NCI-H1417 (cell line): ENCODE measurements at regions not wholly inside any gene's neighbourhood (a gene's known extent, or its start where the extent isn't known, plus 50 kb on each side); places are given as distances from the start of the nearest gene placed in this dataset.
"Not testable (repeated sequence)": the region's sequence is repeated elsewhere in the genome, so short reads cannot be mapped to it uniquely, and the experiment has no call there.

Source experiments
- DNase-seq, 3 experiments: peaks; one replicate each; lab custom pipeline; 2025; lab: John Stamatoyannopoulos, UW

DNA sequence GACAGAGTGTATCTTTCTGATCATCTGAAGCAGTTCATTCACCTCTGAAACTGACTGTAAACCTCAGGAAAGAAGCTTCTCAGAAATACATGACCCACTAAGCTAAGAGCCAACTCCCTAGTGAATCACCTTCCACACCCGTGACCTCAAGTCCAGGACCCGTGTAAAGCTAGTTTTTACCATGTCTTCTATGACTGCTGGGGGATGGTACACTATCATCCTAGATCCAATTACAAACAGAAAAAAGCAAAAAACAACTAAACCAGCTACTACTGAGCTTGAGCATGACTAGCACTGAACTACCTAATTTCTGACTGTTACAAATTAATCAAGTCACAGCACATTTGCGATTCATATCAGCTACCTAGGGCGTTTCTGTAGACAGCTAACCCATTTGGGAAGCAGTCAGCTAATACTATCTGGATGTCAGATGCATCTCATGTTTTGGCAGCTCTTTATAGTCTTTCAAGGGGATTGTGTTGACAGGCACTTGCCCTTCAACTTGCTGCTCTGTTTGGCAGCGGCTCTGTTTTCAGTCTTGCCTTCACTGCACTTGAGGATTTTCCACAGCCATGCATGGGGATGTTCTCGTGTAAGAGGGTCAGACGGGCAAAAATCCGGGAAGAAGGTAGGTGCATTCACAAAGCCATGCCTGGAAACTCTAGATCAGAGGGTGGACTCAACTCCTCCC lies 350.3 kb downstream of the ANAPC1 start:
- DNase-seq: not testable (repeated sequence)

- DNase-seq: no peak
Measured at GRCh38 chr2:111534910-111535352, 349.1 kb downstream of the ANAPC1 start.

- DNase-seq: no peak
Measured at GRCh38 chr2:111535404-111535803, 348.6 kb downstream of the ANAPC1 start.

GRCh38 chr2:111537078-111537655 lies 346.8 kb downstream of the ANAPC1 start:
- no peak for DNase-seq

GRCh38 chr2:111539991-111540390 lies 344.0 kb downstream of the ANAPC1 start:
- not testable (repeated sequence) for DNase-seq

- not testable (repeated sequence) for DNase-seq
Measured at GRCh38 chr2:111542120-111542774, 341.7 kb downstream of the ANAPC1 start.

DNA sequence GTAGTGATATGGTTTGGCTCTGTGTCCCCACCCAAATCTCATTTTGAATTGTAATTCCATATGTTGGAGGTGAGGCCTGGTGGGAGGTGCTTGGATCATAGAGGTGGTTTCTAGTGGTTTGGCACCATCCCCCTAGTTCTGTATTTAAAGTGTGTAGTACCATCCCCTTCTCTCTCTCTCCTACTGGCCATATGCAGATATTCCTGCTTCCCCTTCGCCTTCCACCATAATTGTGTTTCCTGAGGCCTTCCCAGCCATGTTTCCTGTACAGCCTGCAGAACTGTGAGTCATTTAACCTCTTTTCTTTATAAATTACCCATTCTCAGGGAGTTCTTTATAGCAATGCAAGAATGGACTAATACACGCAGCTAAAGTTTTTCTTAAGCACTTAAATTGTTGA lies 340.0 kb downstream of the ANAPC1 start:
- DNase-seq: not testable (repeated sequence)

GRCh38 chr2:111545723-111546431 lies 338.1 kb downstream of the ANAPC1 start:
- not testable (repeated sequence) for DNase-seq

DNA sequence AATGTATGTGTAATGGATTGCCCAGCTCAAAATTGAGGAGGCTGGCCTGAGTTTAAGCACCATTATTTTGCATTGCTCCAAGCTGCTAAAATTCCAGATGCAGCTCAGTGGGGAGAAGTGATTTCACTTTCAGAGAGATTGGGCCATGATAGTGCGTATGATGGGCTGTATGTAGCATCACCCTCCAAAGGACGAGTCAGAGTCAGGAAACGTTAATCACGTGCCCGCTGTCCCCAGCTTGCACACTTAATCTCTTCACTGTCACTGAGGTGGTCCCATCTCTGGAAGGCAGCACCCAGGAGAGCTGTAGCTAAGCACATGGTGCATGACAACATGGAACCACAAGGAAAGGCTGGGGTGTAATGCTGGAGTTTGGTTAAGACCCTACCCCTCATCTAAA lies 337.4 kb downstream of the ANAPC1 start:
- DNase-seq: not testable (repeated sequence)

GRCh38 chr2:111549174-111549573 lies 334.8 kb downstream of the ANAPC1 start:
- not testable (repeated sequence) for DNase-seq

DNA sequence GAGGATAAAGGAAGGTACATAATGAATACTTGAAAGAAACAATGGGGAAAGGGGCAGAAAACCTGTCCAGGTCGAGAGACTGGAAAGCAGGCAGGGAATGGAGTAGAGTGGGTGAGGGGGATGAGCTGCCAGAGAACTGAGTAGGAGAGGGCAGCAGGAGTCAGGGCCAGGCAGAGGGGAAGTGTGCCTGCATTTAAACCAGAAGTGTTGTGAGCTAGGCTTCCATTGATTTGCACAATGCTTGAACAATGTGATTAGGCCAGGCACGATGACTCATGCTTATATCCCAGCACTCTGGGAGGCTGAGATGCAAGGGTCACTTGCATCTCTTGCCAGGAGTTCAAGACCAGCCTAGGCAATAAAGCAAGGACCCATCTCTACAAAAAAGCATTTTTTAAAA lies 332.6 kb downstream of the ANAPC1 start:
- DNase-seq: not testable (repeated sequence)

DNA sequence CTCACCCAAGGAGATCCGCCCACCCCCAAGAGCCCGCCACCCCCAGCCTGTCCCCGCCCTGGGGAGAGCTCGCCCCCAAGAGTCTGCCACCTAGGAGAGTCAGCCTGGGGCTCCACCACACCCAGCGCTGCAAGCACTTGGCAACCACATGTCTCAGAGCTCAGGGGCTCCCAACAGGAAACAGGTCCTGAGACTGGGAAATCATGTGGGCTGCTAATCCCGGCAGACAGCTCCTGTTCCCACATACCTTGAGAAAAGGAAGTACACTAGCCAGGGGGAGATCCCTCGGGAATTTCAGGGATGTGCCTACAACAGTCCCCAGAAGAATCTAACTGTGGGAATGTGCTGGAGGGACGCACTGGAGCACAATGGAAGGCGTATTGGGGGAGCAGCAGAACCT lies 331.4 kb downstream of the ANAPC1 start:
- DNase-seq: not testable (repeated sequence)

DNA sequence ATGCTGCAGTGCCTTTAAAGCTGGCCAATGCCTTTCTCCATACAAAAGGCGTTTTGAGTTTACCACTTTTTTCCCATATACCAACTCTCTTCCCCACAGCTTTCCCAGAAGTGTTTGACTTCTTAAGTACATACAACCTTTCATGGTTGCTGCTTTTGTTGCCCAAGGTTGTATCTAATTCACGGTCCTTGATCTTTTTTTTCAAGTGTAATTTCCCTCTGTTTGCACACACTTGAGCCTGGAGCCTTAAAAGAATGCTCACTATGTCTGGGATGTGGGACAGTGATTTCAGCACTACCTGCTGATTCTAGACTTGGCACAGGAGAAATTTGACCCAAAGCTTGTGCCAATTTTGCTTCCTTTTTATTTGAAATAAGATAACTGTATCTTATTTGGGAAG lies 324.7 kb downstream of the ANAPC1 start:
- not testable (repeated sequence) for DNase-seq

- DNase-seq: not testable (repeated sequence)
Measured at GRCh38 chr2:111559814-111560213, 324.2 kb downstream of the ANAPC1 start.

GRCh38 chr2:111566068-111566467 lies 317.9 kb downstream of the ANAPC1 start:
- not testable (repeated sequence) for DNase-seq

GRCh38 chr2:111567233-111567632 lies 316.8 kb downstream of the ANAPC1 start:
- not testable (repeated sequence) for DNase-seq

- not testable (repeated sequence) for DNase-seq
Measured at GRCh38 chr2:111569356-111570199, 314.4 kb downstream of the ANAPC1 start.

DNA sequence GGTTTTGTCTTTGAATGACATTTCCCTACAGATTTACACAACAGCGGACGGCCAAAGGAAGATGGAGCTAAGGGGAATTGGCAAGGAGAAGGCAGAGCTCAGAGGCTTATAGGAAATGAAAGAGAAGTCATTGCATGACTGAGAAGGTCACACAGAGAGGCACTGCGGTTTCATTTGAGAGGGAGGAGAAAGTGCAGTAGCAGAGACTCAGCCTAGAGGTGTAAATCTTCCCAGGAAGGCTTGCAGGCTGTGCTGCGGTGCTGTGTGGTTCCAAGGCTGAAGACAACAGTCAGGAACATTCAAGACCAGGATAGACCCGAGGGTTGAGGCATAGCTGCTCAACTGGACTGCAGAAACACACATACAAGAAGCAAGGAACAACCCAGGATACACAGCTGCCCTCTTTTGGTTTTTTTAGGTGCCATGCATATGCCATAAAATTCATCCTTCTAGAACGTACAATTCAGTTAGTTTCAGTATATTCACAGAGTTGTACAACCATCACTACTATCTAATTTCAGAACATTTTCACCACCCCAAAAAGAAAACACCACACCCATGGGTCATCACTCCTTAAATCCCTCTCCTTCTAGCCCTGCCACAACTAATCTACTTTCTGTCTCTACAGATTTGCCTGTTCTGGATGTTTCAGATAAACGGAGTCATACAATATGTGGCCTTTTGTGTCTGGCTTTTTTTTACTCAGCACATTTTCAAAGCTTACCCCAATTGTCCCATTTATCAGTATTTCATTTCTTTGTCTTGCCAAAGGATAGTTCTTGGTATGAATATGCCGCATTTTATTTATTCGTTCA lies 313.5 kb downstream of the ANAPC1 start:
- not testable (repeated sequence) for DNase-seq

GRCh38 chr2:111574803-111575202 lies 309.2 kb downstream of the ANAPC1 start:
- DNase-seq: not testable (repeated sequence)

- not testable (repeated sequence) for DNase-seq
Measured at GRCh38 chr2:111577154-111577885, 306.7 kb downstream of the ANAPC1 start.
